ENCODE measurements at regions not wholly inside any gene's neighbourhood (a gene's known extent, or its start where the extent isn't known, plus 50 kb on each side); places are given as distances from the start of the nearest gene placed in this dataset.

GRCh38 chr15:97672586-97672985, 287.9 kb upstream of the ARRDC4 start:
- no peak for DNase-seq (ENCODE audit: low spot score)
- no peak overlapping the region for H2AFZ ChIP-seq
- no peak overlapping the region for H3K4me3 ChIP-seq
- no peaks in the 10 kb centered on the region for H3K79me2 ChIP-seq
- H3K36me3 ChIP-seq (replicated peaks; ENCODE audit: insufficient read depth, low read depth) = no peaks in the 10 kb centered on the region
- no peaks in the 10 kb centered on the region for H3K4me1 ChIP-seq (ENCODE audit: insufficient read depth)
- 79% methylated on average over 2 of the region's 2 CpGs for WGBS (ENCODE audit: low lambda C conversion rate, missing lambda C conversion rate)
- H3K27me3 ChIP-seq = no peaks in the 10 kb centered on the region
- no peak overlapping the region for H3K27ac ChIP-seq
- H3K4me2 ChIP-seq = no peak overlapping the region
- H3K9me3 ChIP-seq (ENCODE audit: low read depth) = no peaks in the 10 kb centered on the region
- TF ChIP-seq EZH2 (IDR thresholded peaks at IDR 0.05; ENCODE audit: borderline replicate concordance) (no peak), CTCF (IDR thresholded peaks at IDR 0.05; ENCODE audit: poor library complexity) (no peak), EZH2phosphoT487 (IDR thresholded peaks at IDR 0.05; ENCODE audit: low read depth, severe bottlenecking, unreplicated experiment) (no peak)
- H4K20me1 ChIP-seq (ENCODE audit: insufficient read depth, poor library complexity, severe bottlenecking) = no peaks in the 10 kb centered on the region
- no peaks in the 10 kb centered on the region for H3K9me2 ChIP-seq (replicated peaks; ENCODE audit: insufficient read depth)

- WGBS (ENCODE audit: low lambda C conversion rate, missing lambda C conversion rate) = 62% methylated on average over 2 of the region's 2 CpGs
- TF ChIP-seq EZH2 (IDR thresholded peaks at IDR 0.05; ENCODE audit: borderline replicate concordance) = no peak
- TF ChIP-seq CTCF (IDR thresholded peaks at IDR 0.05; ENCODE audit: poor library complexity) = no peak
- TF ChIP-seq EZH2phosphoT487 (IDR thresholded peaks at IDR 0.05; ENCODE audit: low read depth, severe bottlenecking, unreplicated experiment) = no peak
- H3K79me2 ChIP-seq = no peaks in the 10 kb centered on the region
- no peaks in the 10 kb centered on the region for H3K27me3 ChIP-seq
- no peak overlapping the region for H3K4me3 ChIP-seq
- H2AFZ ChIP-seq = no peak overlapping the region
- H3K9me3 ChIP-seq (ENCODE audit: low read depth) = no peaks in the 10 kb centered on the region
- peak; percentile 49 for DNase-seq (ENCODE audit: low spot score)
- H3K27ac ChIP-seq = peak overlapping the region; percentile 89
- no peaks in the 10 kb centered on the region for H4K20me1 ChIP-seq (ENCODE audit: insufficient read depth, poor library complexity, severe bottlenecking)
- no peaks in the 10 kb centered on the region for H3K9me2 ChIP-seq (replicated peaks; ENCODE audit: insufficient read depth)
- peak overlapping the region; percentile 8 for H3K4me2 ChIP-seq
- H3K4me1 ChIP-seq (ENCODE audit: insufficient read depth) = no peaks in the 10 kb centered on the region
- H3K36me3 ChIP-seq (replicated peaks; ENCODE audit: insufficient read depth, low read depth) = no peaks in the 10 kb centered on the region
Measured at GRCh38 chr15:97678656-97679055, 281.8 kb upstream of the ARRDC4 start.

- no peaks in the 10 kb centered on the region for H3K4me1 ChIP-seq (ENCODE audit: insufficient read depth)
- H3K27me3 ChIP-seq = no peaks in the 10 kb centered on the region
- no peak overlapping the region for H3K4me3 ChIP-seq
- no peaks in the 10 kb centered on the region for H4K20me1 ChIP-seq (ENCODE audit: insufficient read depth, poor library complexity, severe bottlenecking)
- WGBS (ENCODE audit: low lambda C conversion rate, missing lambda C conversion rate) = 59% methylated on average over 6 of the region's 6 CpGs
- H3K27ac ChIP-seq = peak overlapping the region; percentile 89
- peak overlapping the region; percentile 8 for H3K4me2 ChIP-seq
- H3K9me3 ChIP-seq (ENCODE audit: low read depth) = no peaks in the 10 kb centered on the region
- no peaks in the 10 kb centered on the region for H3K79me2 ChIP-seq
- H3K36me3 ChIP-seq (replicated peaks; ENCODE audit: insufficient read depth, low read depth) = no peaks in the 10 kb centered on the region
- no peak for TF ChIP-seq EZH2phosphoT487 (IDR thresholded peaks at IDR 0.05; ENCODE audit: low read depth, severe bottlenecking, unreplicated experiment)
- TF ChIP-seq CTCF (IDR thresholded peaks at IDR 0.05; ENCODE audit: poor library complexity) = no peak
- no peak for TF ChIP-seq EZH2 (IDR thresholded peaks at IDR 0.05; ENCODE audit: borderline replicate concordance)
- no peak overlapping the region for H2AFZ ChIP-seq
- no peak for DNase-seq (ENCODE audit: low spot score)
- no peaks in the 10 kb centered on the region for H3K9me2 ChIP-seq (replicated peaks; ENCODE audit: insufficient read depth)
Measured at GRCh38 chr15:97679106-97679688, 281.3 kb upstream of the ARRDC4 start.
